ENCODE measurements at regions not wholly inside any gene's neighbourhood (a gene's known extent, or its start where the extent isn't known, plus 50 kb on each side); places are given as distances from the start of the nearest gene placed in this dataset.

DNA sequence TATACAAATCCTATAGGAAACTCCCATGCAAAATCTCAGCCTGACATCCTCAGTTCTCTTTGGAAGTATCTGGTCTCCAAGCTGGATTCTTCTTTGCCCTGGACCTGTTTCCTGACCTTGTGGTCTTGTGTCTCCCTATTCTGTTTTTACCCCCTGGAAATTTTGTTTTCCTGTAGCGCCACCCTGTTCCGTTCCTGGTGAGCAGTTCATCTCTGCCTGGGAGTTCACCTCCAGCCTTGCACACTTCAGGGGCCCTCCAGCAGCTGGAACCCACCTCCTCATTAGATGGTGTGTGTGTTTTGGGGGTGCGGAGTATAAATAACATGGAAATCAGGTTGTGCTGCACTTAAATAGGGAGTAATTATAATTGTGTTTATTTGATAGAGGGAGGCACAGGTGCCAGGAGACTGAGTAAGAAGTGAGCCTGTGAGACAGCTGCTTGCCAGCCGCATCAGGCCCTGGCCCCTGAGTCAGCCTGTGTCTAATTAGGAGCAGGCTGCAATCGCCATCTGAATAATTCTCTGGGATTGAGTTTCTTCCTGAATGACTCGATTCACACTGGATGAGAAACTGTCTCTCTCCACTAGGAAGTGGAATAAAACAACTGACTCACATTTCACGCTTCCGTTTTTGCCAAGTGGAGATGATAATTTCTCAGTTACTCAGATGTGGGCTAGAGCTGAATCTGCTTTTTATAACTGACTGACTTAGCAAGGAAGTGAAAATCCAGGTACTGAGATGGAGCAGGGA lies 69.4 kb upstream of the HECTD2 start (continued):
- no peak for TF ChIP-seq EP300 (IDR thresholded peaks at IDR 0.05; ENCODE audit: borderline replicate concordance in 1 of 2, low read depth in 2 of 2, low read length in 2 of 2)

Data from H1 (cell line).